Muscle of arm (tissue), 1 donor: ENCODE measurements at regions not wholly inside any gene's neighbourhood (a gene's known extent, or its start where the extent isn't known, plus 50 kb on each side); places are given as distances from the start of the nearest gene placed in this dataset.
"Not testable (repeated sequence)": the region's sequence is repeated elsewhere in the genome, so short reads cannot be mapped to it uniquely, and the experiment has no call there.

Experiments used
- DNase-seq: peaks from one replicate; pipeline ENCODE4 v3.0.0-alpha.2; 2013

GRCh38 chr6:144922120-144922722 lies 637.1 kb downstream of the UTRN start:
- DNase-seq = no peak

GRCh38 chr6:144922771-144923490 lies 637.8 kb downstream of the UTRN start:
- DNase-seq = not testable (repeated sequence)

DNA sequence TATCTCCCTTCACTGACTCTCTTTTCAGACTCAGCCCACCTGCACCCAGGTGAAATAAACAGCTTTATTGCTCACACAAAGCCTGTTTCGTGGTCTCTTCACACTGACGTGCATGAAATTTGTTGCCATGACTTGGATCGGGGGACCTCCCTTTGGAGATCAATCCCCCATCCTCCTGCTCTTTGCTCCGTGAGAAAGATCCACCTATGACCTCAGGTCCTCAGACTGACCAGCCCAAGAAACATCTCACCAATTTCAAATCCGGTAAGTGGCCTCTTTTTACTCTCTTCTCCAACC lies 638.3 kb downstream of the UTRN start:
- DNase-seq = not testable (repeated sequence)

GRCh38 chr6:144928847-144929246 lies 643.7 kb downstream of the UTRN start:
- DNase-seq = no peak

GRCh38 chr6:144929262-144929661 lies 644.1 kb downstream of the UTRN start:
- no peak for DNase-seq

DNA sequence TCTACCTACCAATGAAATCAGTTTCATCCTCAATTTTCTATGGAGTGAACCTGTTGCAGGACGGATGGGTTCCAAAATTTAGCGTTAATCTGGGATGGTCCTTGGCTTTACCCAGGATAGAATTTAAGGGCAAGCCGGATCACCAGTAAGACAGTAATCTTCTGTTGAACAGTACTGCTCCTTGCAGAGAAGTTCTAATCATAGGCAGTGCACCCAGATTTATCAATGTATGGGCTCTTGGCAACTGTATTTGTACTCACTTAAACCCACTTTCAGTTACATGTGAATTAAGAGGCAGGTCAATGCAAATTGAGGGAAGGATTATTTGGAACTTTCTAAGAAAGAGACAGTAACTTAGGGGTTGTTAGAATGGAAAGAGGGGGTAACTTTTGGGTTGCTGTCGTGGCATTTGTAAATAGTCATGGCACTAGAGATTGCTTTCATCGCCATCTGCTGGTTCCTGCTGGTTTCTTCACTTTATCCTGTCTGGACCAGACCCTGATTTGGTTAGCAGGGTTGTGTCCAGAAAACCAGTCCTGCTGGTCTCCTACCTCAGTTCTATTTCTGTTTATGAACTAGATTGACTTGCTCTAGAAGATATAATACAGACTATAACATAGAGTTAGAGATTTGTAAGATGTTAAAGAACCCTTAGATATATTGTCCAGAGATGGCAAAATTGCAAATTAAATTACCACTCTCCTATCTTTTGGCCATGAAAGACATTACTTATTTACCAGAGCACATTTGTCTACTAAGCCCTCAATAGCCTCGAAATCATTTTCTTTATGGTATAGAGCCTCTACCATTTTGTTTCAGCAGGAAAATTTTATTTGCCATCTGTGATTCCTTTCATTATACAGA lies 646.3 kb downstream of the UTRN start:
- peak; percentile 19 for DNase-seq

DNA sequence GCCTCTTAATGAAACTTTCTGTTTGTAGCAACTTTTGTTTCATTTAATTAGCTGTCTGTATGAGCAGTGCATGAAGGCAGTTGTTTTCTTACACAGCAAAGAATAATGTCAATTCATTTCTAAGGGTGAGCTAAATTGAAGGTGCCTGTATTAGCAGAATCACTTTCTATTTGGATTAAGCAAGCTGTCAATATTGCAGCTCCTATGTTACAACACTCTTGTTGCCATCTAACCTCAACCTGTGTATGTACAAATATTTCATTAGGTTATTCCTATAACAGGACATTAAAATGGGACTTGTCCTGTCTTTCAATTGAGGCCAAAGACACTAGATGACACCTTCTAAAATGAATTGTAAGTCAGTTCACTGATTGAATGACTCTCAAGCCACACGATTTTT lies 647.5 kb downstream of the UTRN start:
- DNase-seq = no peak

- no peak for DNase-seq
Observed at GRCh38 chr6:144935181-144935580, 650.0 kb downstream of the UTRN start.

GRCh38 chr6:144935661-144936060 lies 650.5 kb downstream of the UTRN start:
- DNase-seq = no peak

DNA sequence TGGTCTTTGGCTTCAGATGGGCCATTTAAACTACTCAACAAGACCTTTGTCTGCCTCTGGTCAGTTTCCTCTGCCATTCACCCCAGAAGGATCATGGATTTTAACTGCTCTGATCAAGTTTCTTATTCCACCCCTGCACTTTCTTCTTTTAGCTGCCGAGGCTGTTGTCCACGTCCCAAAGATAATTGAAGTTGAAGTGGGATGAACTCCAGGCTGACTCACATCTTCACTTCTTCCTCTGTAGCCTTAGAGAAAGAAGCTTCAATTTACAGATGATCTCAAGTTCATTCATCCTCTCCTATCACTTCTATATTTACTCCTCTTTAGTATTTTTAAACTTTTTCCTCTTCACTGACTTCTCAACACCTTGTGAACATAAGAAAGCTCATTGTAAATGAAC lies 651.6 kb downstream of the UTRN start:
- no peak for DNase-seq

- no peak for DNase-seq
Observed at GRCh38 chr6:144939921-144940320, 654.8 kb downstream of the UTRN start.

DNA sequence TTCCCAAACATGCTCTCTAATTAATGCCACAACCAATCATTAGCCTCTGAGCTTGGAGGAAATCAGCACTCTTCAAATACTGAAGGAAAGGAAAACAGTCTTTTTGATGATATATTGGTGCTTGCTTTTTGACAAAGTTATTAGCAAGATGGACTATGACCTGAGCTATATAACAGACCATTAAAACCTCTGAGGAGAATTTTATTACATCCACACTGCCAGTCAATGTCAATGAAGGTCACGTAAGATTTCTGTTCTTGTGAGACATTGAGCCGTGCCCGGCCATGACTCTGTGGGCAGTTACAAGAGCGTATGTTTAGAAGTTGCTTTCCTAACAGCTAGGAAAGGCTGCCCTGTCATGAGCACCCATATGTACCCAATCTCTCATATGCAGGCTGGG lies 659.0 kb downstream of the UTRN start:
- no peak for DNase-seq

DNA sequence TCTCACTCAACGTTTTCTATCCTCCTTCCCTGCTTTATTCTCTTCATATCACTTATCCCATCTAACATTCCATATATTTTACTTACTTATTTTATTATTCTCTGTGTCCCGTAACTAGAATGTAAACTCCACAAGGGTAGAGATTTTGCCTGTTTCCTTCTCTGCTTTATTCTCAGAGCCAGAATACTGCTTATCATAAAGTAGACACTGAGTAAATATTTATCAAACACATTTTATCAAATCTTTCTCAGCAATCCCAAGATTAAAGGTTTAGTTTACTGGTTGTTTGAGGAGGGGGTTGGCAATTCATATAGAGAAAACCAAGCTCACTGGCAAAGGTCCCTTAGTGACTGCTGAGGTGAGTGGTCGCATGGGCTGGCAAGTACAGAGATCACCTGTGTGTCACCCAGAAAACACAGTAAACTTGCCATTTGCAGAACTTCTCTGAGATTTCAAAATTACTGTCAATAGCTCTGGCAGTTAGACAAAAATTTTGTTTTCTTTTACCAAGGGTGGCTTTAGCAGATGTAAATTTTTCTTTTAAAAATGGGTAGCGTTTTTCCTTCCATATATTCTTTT lies 662.4 kb downstream of the UTRN start:
- DNase-seq = no peak

DNA sequence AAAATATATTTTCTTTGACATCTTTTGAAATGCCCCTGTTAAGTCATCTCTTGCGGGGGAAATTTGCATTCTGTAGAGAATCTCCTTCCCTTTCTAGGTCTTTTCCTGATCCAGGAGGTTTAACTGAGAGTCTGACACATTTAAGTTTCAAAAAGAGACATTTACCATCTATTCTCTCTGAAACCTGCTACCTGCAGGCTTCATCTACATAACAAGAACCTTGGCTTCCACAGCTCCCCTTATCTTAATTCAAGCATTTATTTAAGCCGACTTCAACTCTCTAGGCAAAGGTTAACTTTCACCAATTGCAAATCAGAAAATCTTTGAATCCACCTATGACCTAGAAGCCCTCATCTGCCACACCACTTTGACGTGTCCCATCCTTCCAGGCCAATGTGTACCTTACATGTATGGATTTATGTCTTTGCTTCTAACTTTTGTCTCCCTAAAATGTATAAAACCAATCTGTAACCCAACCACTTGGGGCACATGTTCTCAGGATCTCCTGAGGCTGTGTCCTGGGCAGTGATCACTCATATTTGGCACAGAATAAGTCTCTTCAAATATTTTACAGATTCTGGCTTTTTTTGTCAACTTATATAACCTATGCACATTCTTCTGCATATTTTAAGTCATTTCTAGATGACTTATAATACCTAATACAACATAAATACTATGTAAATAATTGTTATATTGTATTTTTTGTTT lies 666.7 kb downstream of the UTRN start:
- no peak for DNase-seq

GRCh38 chr6:144952456-144953240 lies 667.5 kb downstream of the UTRN start:
- no peak for DNase-seq

- no peak for DNase-seq
Observed at GRCh38 chr6:144953552-144954240, 668.6 kb downstream of the UTRN start.

- DNase-seq = no peak
Observed at GRCh38 chr6:144954241-144954556, 669.1 kb downstream of the UTRN start.

GRCh38 chr6:144955392-144955791 lies 670.3 kb downstream of the UTRN start:
- DNase-seq = no peak

DNA sequence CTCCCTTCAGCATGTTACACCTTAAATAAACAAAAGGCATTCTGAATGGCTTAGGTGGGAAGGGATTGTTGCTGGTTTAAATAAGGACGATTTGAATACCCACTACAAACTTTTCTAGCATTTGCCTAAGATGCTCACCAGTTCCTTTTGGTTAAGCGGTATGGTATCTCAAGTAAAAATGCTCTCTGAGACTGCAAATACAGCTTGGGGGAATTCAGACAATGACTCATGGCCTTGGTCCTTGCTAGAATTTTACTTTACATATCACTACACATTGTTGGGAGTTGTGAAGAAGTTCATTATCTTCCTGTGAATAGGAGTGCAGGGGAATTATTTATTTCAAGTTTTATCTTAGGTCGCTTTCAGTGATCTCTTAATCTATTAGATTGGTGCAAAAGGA lies 670.7 kb downstream of the UTRN start:
- DNase-seq = no peak

DNA sequence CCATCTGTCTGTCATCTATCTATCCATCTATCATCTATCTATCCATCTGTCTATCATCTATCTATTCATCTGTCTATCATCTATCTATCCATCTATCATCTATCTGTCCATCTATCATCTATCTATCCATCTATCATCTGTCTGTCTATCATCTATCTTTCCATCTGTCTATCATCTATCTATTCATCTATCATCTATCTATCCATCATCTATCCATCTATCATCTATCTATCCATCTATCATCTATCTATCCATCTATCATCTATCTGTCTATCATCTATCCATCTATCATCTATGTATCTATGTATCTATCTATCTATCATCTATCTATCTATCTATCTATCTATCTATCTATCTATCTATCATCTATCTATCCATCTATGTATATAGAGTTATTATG lies 671.6 kb downstream of the UTRN start:
- not testable (repeated sequence) for DNase-seq
